Liver (tissue), 8 donors: ENCODE measurements at regions not wholly inside any gene's neighbourhood (a gene's known extent, or its start where the extent isn't known, plus 50 kb on each side); places are given as distances from the start of the nearest gene placed in this dataset.

Experiments
- DNase-seq: peaks from one replicate; pipeline ENCODE4 v3.0.0-alpha.2; 2017; ENCODE audit warnings: low spot score
- H3K27ac ChIP-seq, 2 donors: one replicate each; pipeline ENCODE4 v1.7.0; 2013; ENCODE audit warnings: inconsistent platforms in 2 of 2, low read length in 2 of 2, control low read depth in 1 of 2, low read depth in 1 of 2, mild to moderate bottlenecking in 1 of 2
- H3K27me3 ChIP-seq, 4 donors: one replicate each; pipeline versions ENCODE4 v1.6.1 to v1.7.0; 2013; ENCODE audit warnings: low read length in 3 of 4, inconsistent platforms in 1 of 4, mild to moderate bottlenecking in 1 of 4, moderate library complexity in 1 of 4; ENCODE audit not compliant: control insufficient read depth in 4 of 4, insufficient read depth in 4 of 4
- H3K36me3 ChIP-seq, 4 donors: one replicate each; pipeline versions ENCODE4 v1.6.1 to v1.7.0; 2013; ENCODE audit warnings: low read length in 3 of 4, mild to moderate bottlenecking in 3 of 4, low read depth in 1 of 4, moderate library complexity in 1 of 4; ENCODE audit not compliant: control insufficient read depth in 4 of 4, insufficient read depth in 3 of 4
- H3K4me1 ChIP-seq, 4 donors: one replicate each; pipeline versions ENCODE4 v1.6.1 to v1.7.0; 2013; ENCODE audit warnings: low read length in 3 of 4, mild to moderate bottlenecking in 3 of 4, moderate library complexity in 1 of 4; ENCODE audit not compliant: control insufficient read depth in 4 of 4, insufficient read depth in 4 of 4
- H3K4me3 ChIP-seq, 3 donors: one replicate each; pipeline versions ENCODE4 v1.6.1 to v1.7.0; 2013; ENCODE audit warnings: low read length in 3 of 3, control low read depth in 1 of 3, low read depth in 1 of 3, mild to moderate bottlenecking in 1 of 3
- H3K9ac ChIP-seq, 2 donors: one replicate each; pipeline ENCODE4 v1.7.0; 2013; ENCODE audit warnings: low read length in 2 of 2, mild to moderate bottlenecking in 2 of 2, moderate library complexity in 2 of 2, control low read depth in 1 of 2, low read depth in 1 of 2
- H3K9me3 ChIP-seq, 4 donors: one replicate each; pipeline versions ENCODE4 v1.6.1 to v1.7.0; 2013; ENCODE audit warnings: low read length in 3 of 4; ENCODE audit not compliant: control insufficient read depth in 4 of 4
- ATF3 ChIP-seq: IDR thresholded peaks from 2 replicates; pipeline ENCODE4 v1.6.1; 2016; ENCODE audit warnings: antibody characterized with exemption
- CTCF ChIP-seq: fragments of 150-350 bp; IDR thresholded peaks from 2 replicates; pipeline ENCODE4 v1.5.1; 2017; ENCODE audit warnings: improper control_type of control experiment, low read depth, low read length; ENCODE audit not compliant: missing input control
- EGR1 ChIP-seq, 2 donors: IDR thresholded peaks; 2 replicates each; pipeline ENCODE4 v1.6.1; 2016 to 2018; ENCODE audit warnings: antibody characterized with exemption in 2 of 2, low read depth in 2 of 2
- FOXA1 ChIP-seq: IDR thresholded peaks from 2 replicates; pipeline ENCODE4 v1.6.1; 2016; ENCODE audit warnings: antibody characterized with exemption
- FOXA2 ChIP-seq: IDR thresholded peaks from 2 replicates; pipeline ENCODE4 v1.6.1; 2016; ENCODE audit warnings: antibody characterized with exemption
- GABPA ChIP-seq, 2 donors: IDR thresholded peaks in 1 of 2; conservative IDR thresholded peaks in 1 of 2; 2 replicates each; pipeline ENCODE4 v1.6.1; 2016; ENCODE audit warnings: antibody characterized with exemption in 2 of 2, mild to moderate bottlenecking in 1 of 2, moderate library complexity in 1 of 2
- HNF4A ChIP-seq, 2 donors: conservative IDR thresholded peaks; 2 replicates each; pipeline ENCODE4 v1.6.1; 2016; ENCODE audit warnings: antibody characterized with exemption in 2 of 2, mild to moderate bottlenecking in 2 of 2
- HNF4G ChIP-seq: IDR thresholded peaks from 2 replicates; pipeline ENCODE4 v1.6.1; 2016; ENCODE audit warnings: antibody characterized with exemption
- JUND ChIP-seq, 2 donors: IDR thresholded peaks; 2 replicates each; pipeline ENCODE4 v1.6.1; 2016; ENCODE audit warnings: antibody characterized with exemption in 2 of 2
- MAX ChIP-seq: IDR thresholded peaks from 2 replicates; pipeline ENCODE4 v1.6.1; 2016; ENCODE audit warnings: antibody characterized with exemption
- NR2F2 ChIP-seq: IDR thresholded peaks from 2 replicates; pipeline ENCODE4 v1.6.1; 2016; ENCODE audit warnings: antibody characterized with exemption
- RAD21 ChIP-seq, 2 donors: IDR thresholded peaks; 2 replicates each; pipeline ENCODE4 v1.6.1; 2016; ENCODE audit warnings: antibody characterized with exemption in 2 of 2, mild to moderate bottlenecking in 2 of 2
- REST ChIP-seq: IDR thresholded peaks from 2 replicates; pipeline ENCODE4 v1.6.1; 2016; ENCODE audit warnings: antibody characterized with exemption, mild to moderate bottlenecking
- RXRA ChIP-seq, 2 donors: IDR thresholded peaks; 2 replicates each; pipeline ENCODE4 v1.6.1; 2017 to 2018; ENCODE audit warnings: antibody characterized with exemption in 2 of 2, mild to moderate bottlenecking in 1 of 2
- SP1 ChIP-seq: IDR thresholded peaks from 2 replicates; pipeline ENCODE4 v1.6.1; 2018; ENCODE audit warnings: antibody characterized with exemption, mild to moderate bottlenecking
- TAF1 ChIP-seq: conservative IDR thresholded peaks from 2 replicates; pipeline ENCODE4 v1.6.1; 2016; ENCODE audit warnings: antibody characterized with exemption, mild to moderate bottlenecking
- YY1 ChIP-seq: IDR thresholded peaks from 2 replicates; pipeline ENCODE4 v1.6.1; 2016; ENCODE audit warnings: antibody characterized with exemption, mild to moderate bottlenecking
- WGBS: extraction: QIAGEN DNeasy Blood & Tissue Kit; methylation state at CpG from one replicate; pipeline ENCODE4 v1.1.7; 2013; 5-methylcytosine and 5-hydroxymethylcytosine counted together
- donor health status: healthy.
- donor health status: healthy.
- donor health status: healthy.
- donor health status: healthy.
- donor health status: healthy.

- no peaks in the 10 kb centered on the region for H3K36me3 ChIP-seq
- no peak overlapping the region for H3K9ac ChIP-seq
- no peak for DNase-seq
- TF ChIP-seq NR2F2 (no peak), REST (no peak), RXRA (IDR thresholded peaks at IDR 0.05) (no peak), FOXA2 (no peak), YY1 (no peak), HNF4G (no peak), MAX (no peak), EGR1 (IDR thresholded peaks at IDR 0.05; ENCODE audit: low read depth in 2 of 2) (no peak), SP1 (no peak), GABPA (IDR thresholded peaks at IDR 0.05 in 1 of 2, conservative IDR thresholded peaks at IDR 0.05 in 1 of 2) (no peak), HNF4A (conservative IDR thresholded peaks at IDR 0.05) (no peak), RAD21 (IDR thresholded peaks at IDR 0.05) (no peak), FOXA1 (no peak), JUND (IDR thresholded peaks at IDR 0.05) (no peak), CTCF (no peak)
- H3K4me1 ChIP-seq, result peaks cover 0 to 3% (median 0%) of the 10 kb centered on the region in 4 donors
- H3K27ac ChIP-seq, result no peak overlapping the region
- 96% methylated on average over 1 of the region's 1 CpG for WGBS
- H3K4me3 ChIP-seq, result no peak overlapping the region
- H3K27me3 ChIP-seq, result no peaks in the 10 kb centered on the region
- peaks cover 0 to 3% (median 0%) of the 10 kb centered on the region in 4 donors for H3K9me3 ChIP-seq
These were observed 69.9 kb upstream of the MMADHC start for GRCh38 chr2:149657401-149658040.

- 90% methylated on average over 5 of the region's 5 CpGs for WGBS
- Histone ChIP-seq H3K4me1 (peaks cover 0 to 3% (median 0%) of the 10 kb centered on the region in 4 donors), H3K27ac (no peak overlapping the region), H3K4me3 (no peak overlapping the region), H3K27me3 (no peaks in the 10 kb centered on the region), H3K9ac (no peak overlapping the region), H3K9me3 (peaks cover 0 to 3% (median 0%) of the 10 kb centered on the region in 4 donors), H3K36me3 (no peaks in the 10 kb centered on the region)
- TF ChIP-seq TAF1 (no peak), MAX (no peak), RXRA (IDR thresholded peaks at IDR 0.05) (no peak), FOXA1 (no peak), ATF3 (no peak), SP1 (no peak), REST (no peak), HNF4A (conservative IDR thresholded peaks at IDR 0.05) (no peak), NR2F2 (no peak)
- no peak for DNase-seq
These were observed 69.4 kb upstream of the MMADHC start for GRCh38 chr2:149656996-149657395.
